Frontal cortex (tissue), 3 donors: ENCODE measurements at regions not wholly inside any gene's neighbourhood (a gene's known extent, or its start where the extent isn't known, plus 50 kb on each side); places are given as distances from the start of the nearest gene placed in this dataset.

Experiments used
- DNase-seq, 2 donors: peaks; one replicate each; pipeline ENCODE4 v3.0.0; 2012; ENCODE audit warnings: low spot score in 2 of 2
- FAIRE-seq: peaks from 2 replicates; lab custom pipeline; 2012; peaks lifted over from hg19 to GRCh38; lab: Jason Lieb, UNC
- donor health status: control.
- donor health status: control.
- donor health status: control.

- FAIRE-seq (no peak), DNase-seq (no peak)
Observed at GRCh38 chr5:23385036-23385435, 122.4 kb upstream of the PRDM9 start.

GRCh38 chr5:23372177-23372576 lies 135.2 kb upstream of the PRDM9 start:
- FAIRE-seq, result no peak
- DNase-seq, result no peak

- no peak for FAIRE-seq
Observed at GRCh38 chr5:23368393-23368792, 139.0 kb upstream of the PRDM9 start.

GRCh38 chr5:23367874-23368273 lies 139.5 kb upstream of the PRDM9 start:
- DNase-seq (no peak), FAIRE-seq (no peak)

More at GRCh38 chr5:23368393-23368792, 139.0 kb upstream of the PRDM9 start:
- no peak for DNase-seq

GRCh38 chr5:23353286-23353685 lies 154.1 kb upstream of the PRDM9 start:
- DNase-seq (no peak), FAIRE-seq (no peak)

- DNase-seq, result no peak
- FAIRE-seq, result no peak
Observed at GRCh38 chr5:23352446-23352845, 155.0 kb upstream of the PRDM9 start.

- no peak for DNase-seq
- peak; percentile 77 for FAIRE-seq
Observed at GRCh38 chr5:23343121-23343520, 164.3 kb upstream of the PRDM9 start.

GRCh38 chr5:23332650-23333251 lies 174.7 kb upstream of the PRDM9 start:
- FAIRE-seq, result no peak

GRCh38 chr5:23330726-23331125 lies 176.7 kb upstream of the PRDM9 start:
- DNase-seq, result no peak
- no peak for FAIRE-seq

More at GRCh38 chr5:23332650-23333251, 174.7 kb upstream of the PRDM9 start:
- no peak for DNase-seq

GRCh38 chr5:23319901-23320300 lies 187.5 kb upstream of the PRDM9 start:
- no peak for FAIRE-seq

GRCh38 chr5:23318960-23319359 lies 188.4 kb upstream of the PRDM9 start:
- DNase-seq (no peak), FAIRE-seq (no peak)

More at GRCh38 chr5:23319901-23320300, 187.5 kb upstream of the PRDM9 start:
- no peak for DNase-seq

- FAIRE-seq, result no peak
- no peak for DNase-seq
Observed at GRCh38 chr5:23318166-23318565, 189.2 kb upstream of the PRDM9 start.

- FAIRE-seq, result no peak
Observed at GRCh38 chr5:23316060-23316591, 191.3 kb upstream of the PRDM9 start.

GRCh38 chr5:23314827-23315226 lies 192.6 kb upstream of the PRDM9 start:
- DNase-seq (no peak), FAIRE-seq (no peak)

More at GRCh38 chr5:23316060-23316591, 191.3 kb upstream of the PRDM9 start:
- DNase-seq, result no peak

GRCh38 chr5:23305055-23305454 lies 202.4 kb upstream of the PRDM9 start:
- FAIRE-seq, result no peak
- DNase-seq, result no peak

GRCh38 chr5:23303836-23304235 lies 203.6 kb upstream of the PRDM9 start:
- DNase-seq (no peak), FAIRE-seq (no peak)

GRCh38 chr5:23303435-23303834 lies 204.0 kb upstream of the PRDM9 start:
- DNase-seq, result no peak
- FAIRE-seq, result no peak

GRCh38 chr5:23302438-23302837 lies 205.0 kb upstream of the PRDM9 start:
- DNase-seq, result no peak
- no peak for FAIRE-seq

- FAIRE-seq (no peak), DNase-seq (no peak)
Observed at GRCh38 chr5:23289162-23289561, 218.2 kb upstream of the PRDM9 start.

- no peak for DNase-seq
- no peak for FAIRE-seq
Observed at GRCh38 chr5:23284656-23285055, 222.8 kb upstream of the PRDM9 start.

- FAIRE-seq (no peak), DNase-seq (no peak)
Observed at GRCh38 chr5:23274171-23274570, 233.2 kb upstream of the PRDM9 start.

- no peak for FAIRE-seq
- no peak for DNase-seq
Observed at GRCh38 chr5:23269981-23270380, 237.4 kb upstream of the PRDM9 start.
